PC-3 (cell line): ENCODE measurements at regions not wholly inside any gene's neighbourhood (a gene's known extent, or its start where the extent isn't known, plus 50 kb on each side); places are given as distances from the start of the nearest gene placed in this dataset.

Source experiments
- ATAC-seq: fragments of 200-7000 bp; cut with Tn5 transposase; 2 replicates; pipeline ENCODE4 v1.9.1; 2020; ENCODE audit warnings: mild to moderate bottlenecking, moderate library complexity
- BruUV-seq: library from RNA; stranded (reverse); fragments of 400-500 nt; replicated peaks from 2 replicates; lab custom pipeline; 2021; lab: Mats Ljungman, UMichigan
- CTCF ChIA-PET: fragments of 300-600 bp; sonication (Branson Sonifier 250); formaldehyde crosslinking; loops from one replicate; lab custom pipeline; 2022; ENCODE audit warnings: antibody characterized with exemption; lab: Charles Lee
- POLR2A ChIA-PET: fragments of 300-600 bp; sonication (Branson Sonifier 250); formaldehyde crosslinking; loops from one replicate; lab custom pipeline; 2022; ENCODE audit warnings: antibody characterized with exemption; ENCODE audit not compliant: unreplicated experiment; lab: Charles Lee
- DNase-seq: peaks from one replicate; pipeline ENCODE4 v3.0.0-alpha.2; 2015
- H2AFZ ChIP-seq: fragments of 300-600 bp; sonication (generic); 2 replicates; pipeline ENCODE4 v1.6.0; 2016; ENCODE audit warnings: antibody characterized with exemption, low read length
- H3F3A ChIP-seq: fragments of 300-600 bp; sonication (generic); one replicate; pipeline ENCODE4 v1.6.0; 2017; ENCODE audit warnings: antibody characterized with exemption, low read length, control low read depth, mild to moderate bottlenecking; ENCODE audit not compliant: unreplicated experiment
- H3K27ac ChIP-seq: fragments of 300-600 bp; sonication (generic); 2 replicates; pipeline ENCODE4 v1.5.1; 2016; ENCODE audit warnings: mild to moderate bottlenecking, low read length
- H3K27me3 ChIP-seq: fragments of 300-600 bp; sonication (generic); 2 replicates; pipeline ENCODE4 v1.6.1; 2016; ENCODE audit warnings: low read length, mixed read lengths
- H3K36me3 ChIP-seq: fragments of 300-600 bp; sonication (generic); 2 replicates; pipeline ENCODE4 v1.6.1; 2016; ENCODE audit warnings: low read depth, mixed run types, low read length, mixed read lengths
- H3K4me1 ChIP-seq: fragments of 300-600 bp; sonication (generic); 2 replicates; pipeline ENCODE4 v1.5.1; 2016; ENCODE audit warnings: low read length; ENCODE audit not compliant: insufficient read depth
- H3K4me2 ChIP-seq: fragments of 300-600 bp; sonication (generic); 2 replicates; pipeline ENCODE4 v1.6.0; 2016; ENCODE audit warnings: low read length
- H3K4me3 ChIP-seq: fragments of 300-600 bp; sonication (generic); 2 replicates; pipeline ENCODE4 v1.5.1; 2016; ENCODE audit warnings: mild to moderate bottlenecking, low read length, mixed read lengths
- H3K79me2 ChIP-seq: fragments of 300-600 bp; sonication (generic); 2 replicates; pipeline ENCODE4 v1.6.1; 2017; ENCODE audit warnings: low read length, mixed read lengths
- H3K9ac ChIP-seq: fragments of 300-600 bp; sonication (generic); 2 replicates; pipeline ENCODE4 v1.6.0; 2016; ENCODE audit warnings: mild to moderate bottlenecking, low read length
- H3K9me2 ChIP-seq: fragments of 300-600 bp; sonication (generic); replicated peaks from 2 replicates; pipeline ENCODE4 v1.6.1; 2016; ENCODE audit warnings: mixed run types, low read length, mixed read lengths
- H3K9me3 ChIP-seq: fragments of 300-600 bp; sonication (generic); 2 replicates; pipeline ENCODE4 v1.6.1; 2016; ENCODE audit warnings: low read length, mixed read lengths
- H4K20me1 ChIP-seq: fragments of 300-600 bp; sonication (generic); 2 replicates; pipeline ENCODE4 v1.6.1; 2016; ENCODE audit warnings: low read length, mixed read lengths
- CTCF ChIP-seq: fragments of 300-600 bp; sonication (generic); conservative IDR thresholded peaks from 2 replicates; pipeline ENCODE4 v1.5.1; 2017; ENCODE audit warnings: antibody characterized with exemption, low read depth, mild to moderate bottlenecking, low read length
- EZH2 ChIP-seq: fragments of 300-600 bp; sonication (generic); IDR thresholded peaks from one replicate; pipeline ENCODE4 v1.6.1; 2017; ENCODE audit warnings: antibody characterized with exemption, mild to moderate bottlenecking, low read length; ENCODE audit not compliant: unreplicated experiment
- EZH2phosphoT487 ChIP-seq: fragments of 300-600 bp; sonication (generic); IDR thresholded peaks from 2 replicates; pipeline ENCODE4 v1.6.1; 2018; ENCODE audit warnings: mild to moderate bottlenecking, antibody characterized with exemption, low read length, borderline replicate concordance
- intact Hi-C: fragments of 100-400 bp; cut with micrococcal nuclease; formaldehyde crosslinking; loops from 2 replicates; pipeline ENCODE4 v1.9.0; 2023

GRCh38 chr6:26215585-26216358 is 128.5 kb downstream of the HFE start:
- peak; percentile 34 for ATAC-seq

GRCh38 chr6:26216359-26216885 is 129.2 kb downstream of the HFE start:
- Histone ChIP-seq H3K9ac (peak overlapping the region; percentile 72), H3K9me3 (no peaks in the 10 kb centered on the region), H3K9me2 (no peaks in the 10 kb centered on the region), H3K4me1 (peaks cover 6% of the 10 kb centered on the region; the same call in 1 of the 2 replicates), H4K20me1 (0 out of 2 replicates have a peak, but pooled peaks cover 5% of the 10 kb centered on the region), H2AFZ (no peak overlapping the region), H3K36me3 (no peaks in the 10 kb centered on the region), H3K27ac (peak overlapping the region; percentile 63), H3K27me3 (no peaks in the 10 kb centered on the region), H3K79me2 (no peaks in the 10 kb centered on the region), H3K4me2 (peak overlapping the region; percentile 94), H3F3A (peaks cover 14% of the 10 kb centered on the region), H3K4me3 (peak overlapping the region; percentile 86)
- DNase-seq = peak; percentile 99
- TF ChIP-seq CTCF (no peak), EZH2phosphoT487 (no peak), EZH2 (no peak)
- CTCF ChIA-PET = interaction anchor here (0.7 to 1.4 kb wide), 4 partner anchors 9 to 380 kb away, joined by 3 to 4 read pairs (median 3); a partner anchor contains a TSS
- POLR2A ChIA-PET = interaction anchor here (0.5 to 3.0 kb wide), 26 partner anchors 10 to 1622 kb away, joined by 3 to 72 read pairs (median 4); a partner anchor contains a TSS
- intact Hi-C loops = loop anchor here (1.0 to 5.0 kb wide), 9 partner anchors 12 to 1606 kb away; partner anchors contain the start of gene HMGN4
- peak; percentile 64 for ATAC-seq
- no TSS peak for BruUV-seq

More at GRCh38 chr6:26215585-26216358, 128.5 kb downstream of the HFE start:
- no peaks in the 10 kb centered on the region for H3K36me3 ChIP-seq
- peaks cover 14% of the 10 kb centered on the region for H3F3A ChIP-seq
- H3K9me3 ChIP-seq = no peaks in the 10 kb centered on the region
- H4K20me1 ChIP-seq = 0 out of 2 replicates have a peak, but pooled peaks cover 5% of the 10 kb centered on the region
- peak; percentile 60 for DNase-seq
- TF ChIP-seq CTCF (no peak), EZH2phosphoT487 (no peak)
- H3K9me2 ChIP-seq = no peaks in the 10 kb centered on the region
- H2AFZ ChIP-seq = no peak overlapping the region
- peaks cover 6% of the 10 kb centered on the region; the same call in 1 of the 2 replicates for H3K4me1 ChIP-seq
- intact Hi-C loops = loop anchor here (1.0 to 5.0 kb wide), 9 partner anchors 11 to 1607 kb away; partner anchors contain the start of gene HMGN4
- peak overlapping the region; percentile 72 for H3K9ac ChIP-seq
- H3K4me3 ChIP-seq = peak overlapping the region; percentile 86
- peak overlapping the region; percentile 78 for H3K4me2 ChIP-seq
- POLR2A ChIA-PET = interaction anchor here (0.6 to 3.0 kb wide), 22 partner anchors 11 to 1622 kb away, joined by 3 to 72 read pairs (median 6); a partner anchor contains a TSS
- CTCF ChIA-PET = interaction anchor here (0.5 to 1.4 kb wide), 3 partner anchors 36 to 380 kb away, joined by 3 read pairs; a partner anchor contains a TSS
- H3K27ac ChIP-seq = peak overlapping the region; percentile 53
- H3K27me3 ChIP-seq = no peaks in the 10 kb centered on the region
- BruUV-seq = TSS peak; percentile 87
- no peaks in the 10 kb centered on the region for H3K79me2 ChIP-seq
